ENCODE measurements at regions not wholly inside any gene's neighbourhood (a gene's known extent, or its start where the extent isn't known, plus 50 kb on each side); places are given as distances from the start of the nearest gene placed in this dataset.

GRCh38 chr12:124129132-124129531 lies 156.1 kb downstream of the ZNF664 start:
- no peak for TF ChIP-seq POLR2A (IDR thresholded peaks at IDR 0.05)
- no peak for TF ChIP-seq EP300 (IDR thresholded peaks at IDR 0.05)

All from tibial nerve (tissue), 3 donors.